GM19035 (cell line): ENCODE measurements at regions not wholly inside any gene's neighbourhood (a gene's known extent, or its start where the extent isn't known, plus 50 kb on each side); places are given as distances from the start of the nearest gene placed in this dataset.
"Not testable (repeated sequence)": the region's sequence is repeated elsewhere in the genome, so short reads cannot be mapped to it uniquely, and the experiment has no call there.

ENCODE experiments used
- ATAC-seq: cut with Tn5 transposase; IDR thresholded peaks from one replicate; pipeline ENCODE4 v1.9.1; 2021; ENCODE audit not compliant: unreplicated experiment

DNA sequence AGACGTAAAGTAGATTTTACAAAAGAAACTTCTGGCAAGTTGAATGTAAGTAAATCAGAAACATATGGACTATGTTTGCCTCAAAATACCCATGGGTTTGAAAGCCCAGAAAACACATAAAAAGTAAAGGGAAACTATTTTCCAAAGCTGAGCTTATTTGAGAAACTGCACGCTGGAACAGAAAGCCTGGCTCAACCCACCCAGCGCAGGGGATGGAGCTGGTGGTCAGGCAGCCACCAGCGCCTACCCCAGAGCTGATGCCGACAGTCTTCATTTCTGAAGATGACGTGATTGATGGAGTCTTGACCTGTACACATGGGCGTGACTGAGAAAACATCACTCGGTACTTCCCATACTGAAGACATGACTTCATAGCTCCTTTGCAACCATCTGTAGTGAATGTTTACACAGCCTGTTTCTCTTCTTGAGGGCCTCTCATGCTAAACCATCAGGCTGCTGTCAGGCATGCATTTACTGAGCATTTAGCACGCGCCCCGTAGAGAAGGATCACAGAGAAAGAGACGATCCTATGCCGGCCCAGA lies 232.6 kb upstream of the AUTS2 start:
- no peak for ATAC-seq

DNA sequence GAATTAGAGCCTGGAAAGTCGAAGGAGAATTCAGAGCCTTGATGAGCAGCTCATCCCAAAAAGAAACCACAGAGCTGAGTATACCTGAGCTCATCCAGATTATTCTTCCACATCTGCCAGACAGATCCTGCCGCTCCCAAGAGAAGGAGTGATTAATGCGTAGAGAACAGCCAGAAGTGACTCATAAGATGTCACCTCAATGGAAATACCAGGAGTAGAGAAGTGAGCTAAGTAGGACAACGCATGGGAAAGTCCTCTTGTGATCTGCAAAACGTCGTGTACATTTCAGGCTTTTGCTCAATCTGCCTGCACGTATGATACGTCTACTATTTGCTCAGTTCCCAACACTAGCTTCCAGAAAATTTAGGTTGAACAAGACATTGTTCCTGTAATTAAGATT lies 230.5 kb upstream of the AUTS2 start:
- no peak for ATAC-seq

- ATAC-seq, result no peak
Measured at GRCh38 chr7:69373171-69374043, 224.9 kb upstream of the AUTS2 start.

DNA sequence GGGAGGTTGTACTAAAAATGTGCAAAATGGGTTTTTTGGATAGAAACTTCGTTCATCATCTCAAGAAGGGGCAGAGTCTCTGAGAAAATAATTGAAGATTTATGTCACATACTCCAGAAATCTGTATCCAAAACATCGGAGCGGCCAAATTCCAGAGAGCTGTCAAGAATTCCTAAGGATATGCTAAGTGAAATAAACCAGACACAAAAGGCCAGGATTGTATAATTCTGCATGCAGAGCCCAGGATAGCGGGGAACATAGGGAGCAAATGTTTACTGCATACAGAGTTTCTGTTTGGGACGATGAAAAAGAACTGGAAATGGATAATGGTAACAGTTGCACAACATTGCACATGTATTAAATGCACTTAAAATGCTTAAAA lies 224.2 kb upstream of the AUTS2 start:
- no peak for ATAC-seq

- ATAC-seq, result no peak
Measured at GRCh38 chr7:69377191-69377590, 221.1 kb upstream of the AUTS2 start.

GRCh38 chr7:69388452-69389137 lies 209.7 kb upstream of the AUTS2 start:
- no peak for ATAC-seq

GRCh38 chr7:69389216-69389615 lies 209.1 kb upstream of the AUTS2 start:
- ATAC-seq, result no peak

- ATAC-seq, result not testable (repeated sequence)
Measured at GRCh38 chr7:69393912-69394311, 204.4 kb upstream of the AUTS2 start.

- no peak for ATAC-seq
Measured at GRCh38 chr7:69395061-69395714, 203.1 kb upstream of the AUTS2 start.

GRCh38 chr7:69398986-69399385 lies 199.3 kb upstream of the AUTS2 start:
- ATAC-seq, result no peak

- no peak for ATAC-seq
Measured at GRCh38 chr7:69399401-69399800, 198.9 kb upstream of the AUTS2 start.

DNA sequence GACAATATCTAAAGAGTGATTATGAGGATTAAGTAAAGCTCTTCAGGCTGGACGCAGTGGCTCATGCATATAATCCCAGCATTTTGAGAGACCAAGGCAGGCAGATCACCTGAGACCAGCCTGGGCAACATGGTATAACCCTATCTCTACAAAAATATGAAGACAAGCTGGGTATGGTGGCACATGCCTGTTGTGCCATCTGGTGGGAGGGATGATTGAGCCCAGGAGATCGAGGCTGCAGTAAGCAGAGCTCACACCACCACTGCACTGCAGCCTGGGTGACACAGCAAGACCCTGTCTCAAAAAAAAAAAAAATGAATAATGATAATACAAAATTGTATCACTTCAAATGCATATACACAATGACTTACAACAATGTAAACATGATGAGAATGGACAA lies 195.6 kb upstream of the AUTS2 start:
- no peak for ATAC-seq

DNA sequence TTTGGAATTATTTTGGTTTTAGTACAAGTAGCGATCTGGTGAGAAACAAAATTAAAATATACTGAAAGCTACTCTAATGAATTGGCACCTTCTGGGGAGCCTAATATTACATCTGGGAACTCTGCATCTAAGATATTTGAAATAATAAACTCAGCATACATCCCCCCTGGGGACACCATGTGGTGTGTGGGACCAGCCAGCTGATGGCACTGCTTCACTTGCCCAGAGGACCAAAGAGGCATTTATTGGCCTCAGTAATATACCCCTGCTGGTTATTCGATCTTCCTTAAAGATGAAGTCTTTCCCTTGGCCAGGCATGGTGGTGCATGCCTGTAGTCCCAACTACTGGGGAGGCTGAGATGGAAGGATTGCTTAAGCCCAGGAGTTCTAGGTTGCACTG lies 195.1 kb upstream of the AUTS2 start:
- no peak for ATAC-seq

- no peak for ATAC-seq
Measured at GRCh38 chr7:69411018-69411417, 187.3 kb upstream of the AUTS2 start.

DNA sequence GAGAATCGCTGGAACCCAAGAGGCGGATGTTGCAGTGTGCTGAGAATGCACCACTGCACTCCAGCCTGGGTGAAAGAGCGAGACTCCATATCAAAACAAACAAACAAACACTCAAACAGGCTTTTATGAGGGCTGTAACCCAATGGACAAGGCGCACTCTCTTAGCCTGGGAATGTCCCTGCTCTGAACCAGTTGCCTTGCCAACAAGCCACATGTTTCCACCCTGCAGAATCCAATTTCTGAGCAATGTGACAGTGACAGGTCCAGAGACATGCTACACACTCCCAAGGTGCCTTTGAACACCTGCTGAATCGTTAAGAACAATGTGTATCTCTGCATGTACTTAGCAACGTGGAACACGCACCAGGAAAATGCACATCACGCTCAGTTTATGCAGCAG lies 186.8 kb upstream of the AUTS2 start:
- ATAC-seq, result no peak

GRCh38 chr7:69412331-69413146 lies 185.7 kb upstream of the AUTS2 start:
- peak; percentile 89 for ATAC-seq

- ATAC-seq, result no peak
Measured at GRCh38 chr7:69414555-69414954, 183.7 kb upstream of the AUTS2 start.

- ATAC-seq, result no peak
Measured at GRCh38 chr7:69418869-69419670, 179.2 kb upstream of the AUTS2 start.

GRCh38 chr7:69419934-69420333 lies 178.3 kb upstream of the AUTS2 start:
- no peak for ATAC-seq

- no peak for ATAC-seq
Measured at GRCh38 chr7:69422574-69422985, 175.7 kb upstream of the AUTS2 start.
